NCI-H1105 treated with DMSO at 0.1 percent for 48 hours (cell line): ENCODE measurements at regions not wholly inside any gene's neighbourhood (a gene's known extent, or its start where the extent isn't known, plus 50 kb on each side); places are given as distances from the start of the nearest gene placed in this dataset.

ENCODE experiments used
- DNase-seq: peaks from one replicate; lab custom pipeline; 2025; lab: John Stamatoyannopoulos, UW

DNA sequence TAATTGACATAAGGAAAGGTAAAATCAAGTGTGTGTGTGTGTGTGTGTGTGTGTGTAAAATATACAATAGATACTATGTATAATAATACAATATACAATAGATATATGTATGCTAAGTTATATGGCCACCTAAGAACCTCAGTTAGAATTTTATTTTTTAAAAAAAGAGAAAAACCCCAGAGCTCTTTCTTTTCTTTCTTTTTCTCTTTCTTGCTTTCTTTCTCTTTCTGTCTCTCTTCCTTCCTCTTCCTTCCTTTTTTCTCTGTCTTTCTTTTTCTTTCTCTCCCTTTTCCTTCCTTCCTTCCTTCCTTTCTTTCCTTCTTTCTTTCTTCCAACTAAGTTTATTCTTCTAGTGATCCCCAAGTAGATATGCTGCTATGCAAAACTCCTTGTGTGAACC is 64.6 kb upstream of the FN1 start:
- DNase-seq, result no peak

- DNase-seq, result no peak
Observed at GRCh38 chr2:215499331-215499730, 63.5 kb upstream of the FN1 start.

- no peak for DNase-seq
Observed at GRCh38 chr2:215498431-215498830, 62.6 kb upstream of the FN1 start.

- no peak for DNase-seq
Observed at GRCh38 chr2:215493376-215493775, 57.5 kb upstream of the FN1 start.

DNA sequence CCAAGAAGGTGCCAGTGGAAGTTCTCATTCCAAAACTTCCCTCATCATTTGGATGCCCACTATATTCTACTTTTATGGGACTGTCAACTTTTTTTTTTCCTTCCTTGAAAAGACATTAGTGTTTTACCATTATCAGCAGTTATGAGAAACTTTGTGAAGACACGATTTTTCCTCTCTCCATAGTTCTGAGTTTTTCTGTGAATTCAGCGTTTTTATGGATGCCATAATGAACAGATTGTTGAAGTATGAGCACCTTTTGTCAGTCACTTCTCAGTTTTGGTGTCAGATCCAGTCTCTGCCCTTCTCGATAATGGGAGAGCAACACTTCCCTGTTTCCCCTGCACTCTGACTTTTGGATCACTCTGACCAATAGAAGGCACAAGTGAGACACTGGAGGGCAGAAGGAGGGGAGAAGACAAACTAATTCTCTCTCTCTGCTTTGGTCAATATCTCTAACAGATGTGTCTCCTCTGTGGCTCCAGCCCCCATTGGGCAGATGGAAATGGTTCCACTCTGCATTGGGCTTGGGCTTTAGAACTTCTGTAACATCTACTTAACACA is 53.5 kb upstream of the FN1 start:
- no peak for DNase-seq

DNA sequence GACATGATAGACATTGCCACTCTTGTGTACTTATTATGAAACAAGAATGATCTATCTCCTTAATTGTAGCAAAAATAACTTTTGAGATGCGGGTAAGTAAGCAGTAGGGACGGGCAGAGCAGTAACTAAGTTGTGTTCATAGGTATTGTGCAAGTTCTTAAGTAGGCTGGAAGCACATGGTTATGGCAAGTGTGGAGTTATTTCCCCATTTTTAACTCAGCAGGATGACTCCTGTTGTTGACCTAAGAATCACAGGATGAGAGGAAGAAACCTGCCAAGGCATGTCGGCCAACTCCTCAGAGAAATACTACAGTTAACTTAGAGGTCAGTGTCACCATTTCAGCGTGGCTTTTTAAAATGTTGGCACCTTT is 51.1 kb upstream of the FN1 start:
- DNase-seq, result no peak

GRCh38 chr2:215486291-215487001 is 50.6 kb upstream of the FN1 start:
- DNase-seq, result no peak
